GM12891 (cell line): ENCODE measurements at regions not wholly inside any gene's neighbourhood (a gene's known extent, or its start where the extent isn't known, plus 50 kb on each side); places are given as distances from the start of the nearest gene placed in this dataset.

Source experiments
- PAX5 ChIP-seq: IDR thresholded peaks from 2 replicates; pipeline ENCODE4 v1.6.1; 2011; ENCODE audit warnings: low read length, moderate library complexity, mild to moderate bottlenecking; ENCODE audit not compliant: insufficient read depth, severe bottlenecking
- POLR2A ChIP-seq: IDR thresholded peaks from 2 replicates; pipeline ENCODE4 v1.6.1; 2011; ENCODE audit warnings: low read depth, low read length, control low read depth
- POLR2AphosphoS5 ChIP-seq: IDR thresholded peaks from 2 replicates; pipeline ENCODE4 v1.6.1; 2011; ENCODE audit warnings: low read depth, low read length, control low read depth
- SPI1 ChIP-seq: IDR thresholded peaks from 2 replicates; pipeline ENCODE4 v1.6.1; 2011; ENCODE audit warnings: low read depth, low read length, control low read depth
- TAF1 ChIP-seq: IDR thresholded peaks from 2 replicates; pipeline ENCODE4 v1.6.1; 2011; ENCODE audit warnings: low read depth, low read length, control low read depth

DNA sequence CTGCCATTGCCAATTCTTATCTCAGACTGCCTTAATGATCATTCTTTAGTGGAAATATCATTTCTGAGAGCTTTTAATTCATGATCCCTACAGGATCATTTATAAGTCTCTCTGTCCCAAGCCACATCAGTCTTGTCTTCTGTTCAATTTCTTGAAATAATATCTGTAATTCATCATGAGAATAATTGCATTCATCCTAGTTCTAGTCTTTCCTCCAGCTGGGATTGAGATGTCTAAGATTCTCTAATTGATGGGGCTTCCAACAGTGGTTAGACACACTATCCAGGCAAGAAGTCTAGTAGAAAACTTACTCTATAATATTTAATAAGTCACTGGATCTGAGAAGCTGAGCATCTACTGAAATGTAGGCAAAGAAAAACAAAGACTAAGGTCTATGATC lies 854.7 kb upstream of the ADGRL3 start:
- TF ChIP-seq POLR2AphosphoS5 (no peak), POLR2A (no peak), PAX5 (no peak), TAF1 (no peak), SPI1 (no peak)
